ENCODE measurements at regions not wholly inside any gene's neighbourhood (a gene's known extent, or its start where the extent isn't known, plus 50 kb on each side); places are given as distances from the start of the nearest gene placed in this dataset.

GRCh38 chr12:125371033-125371432 is 305.8 kb downstream of the AACS start:
- Histone ChIP-seq H2BK20ac (ENCODE audit: low read depth, low read length, poor library complexity, severe bottlenecking) (no peak overlapping the region), H4K5ac (ENCODE audit: insufficient read length, low read depth, low read length) (no peak overlapping the region), H3K18ac (ENCODE audit: insufficient read length, low read depth, low read length) (no peak overlapping the region), H3K23me2 (ENCODE audit: insufficient read length, low read depth, low read length, poor library complexity, severe bottlenecking) (no peaks in the 10 kb centered on the region), H3K4me2 (ENCODE audit: insufficient read depth, insufficient read length, low read length) (no peak overlapping the region), H3K79me1 (ENCODE audit: insufficient read depth, low read depth, low read length, poor library complexity, severe bottlenecking) (peaks cover 2% of the 10 kb centered on the region), H3K14ac (ENCODE audit: insufficient read depth, low read length) (no peak overlapping the region), H2BK15ac (ENCODE audit: low read depth, low read length) (no peak overlapping the region), H4K91ac (ENCODE audit: insufficient read length, low read depth, low read length) (no peak overlapping the region), H4K8ac (replicated peaks; ENCODE audit: insufficient read length, low read depth, low read length) (no peak overlapping the region), H3T11ph (ENCODE audit: low read length) (no peak overlapping the region), H4K20me1 (ENCODE audit: control insufficient read depth, insufficient read depth, insufficient read length) (no peaks in the 10 kb centered on the region), H3K9ac (ENCODE audit: extremely low read depth, insufficient read length, low read length) (no peak overlapping the region), H2AK5ac (ENCODE audit: insufficient read length, low read length) (no peak overlapping the region), H3K4ac (ENCODE audit: low read depth, low read length) (no peak overlapping the region), H3K79me2 (ENCODE audit: insufficient read depth, low read length) (no peaks in the 10 kb centered on the region), H3K27ac (ENCODE audit: insufficient read length, low read depth, low read length) (no peak overlapping the region), H2BK12ac (ENCODE audit: insufficient read length, low read depth, low read length) (no peak overlapping the region), H3K4me1 (ENCODE audit: insufficient read depth, low read length) (no peaks in the 10 kb centered on the region; the same call in 1 of the 2 replicates), H2BK5ac (ENCODE audit: insufficient read length, low read length) (no peak overlapping the region), H3K27me3 (ENCODE audit: insufficient read depth, low read length) (no peaks in the 10 kb centered on the region), H2BK120ac (ENCODE audit: low read depth, low read length, poor library complexity, severe bottlenecking) (no peak overlapping the region), H3K23ac (ENCODE audit: insufficient read length, low read depth, low read length) (no peak overlapping the region), H3K56ac (ENCODE audit: insufficient read length, low read depth, low read length) (no peak overlapping the region), H3K9me3 (ENCODE audit: control insufficient read depth, low read depth, low read length) (no peaks in the 10 kb centered on the region), H2AFZ (ENCODE audit: low read length) (no peak overlapping the region)
- WGBS (ENCODE audit: extremely low coverage, insufficient read length, low lambda C conversion rate) = no CpG with 5 or more reads among the region's 4 CpGs
- TF ChIP-seq CTCF (conservative IDR thresholded peaks at IDR 0.05) = no peak
- Mint-ChIP-seq H3K36me3 (ENCODE audit: insufficient read depth in 1 of 3, low read depth in 3 of 3) (peaks cover 0 to 18% (median 0%) of the 10 kb centered on the region in 3 experiments; a peak in 3 of 7 replicates), H3K27ac (peak overlapping the region in 1 of 3 experiments; percentile 53; a peak in 1 of 7 replicates), H3K4me1 (peaks cover 2 to 5% of the 10 kb centered on the region in 2 experiments; a peak in 3 of 4 replicates), H3K4me3 (no peak overlapping the region), H3K9me3 (peaks cover 0 to 3% of the 10 kb centered on the region in 2 experiments; a peak in 1 of 5 replicates), H3K27me3 (ENCODE audit: low read depth) (peaks cover 12% of the 10 kb centered on the region)
- no peak for DNase-seq

All from H9 (cell line).